H1 (cell line): ENCODE measurements at regions not wholly inside any gene's neighbourhood (a gene's known extent, or its start where the extent isn't known, plus 50 kb on each side); places are given as distances from the start of the nearest gene placed in this dataset.

Experiments used
- CEBPB ChIP-seq: IDR thresholded peaks from 2 replicates; pipeline ENCODE4 v1.6.1; 2012; ENCODE audit warnings: low read depth, low read length
- CTCF ChIP-seq, 3 experiments: IDR thresholded peaks; 1 replicate in 2 of 3; 2 replicates in 1 of 3; pipeline versions ENCODE4 v1.5.1 to v1.6.1; 2011; ENCODE audit warnings: low read length in 3 of 3, mild to moderate bottlenecking in 3 of 3, inconsistent platforms in 2 of 3, low read depth in 1 of 3, moderate library complexity in 1 of 3; ENCODE audit not compliant: insufficient read depth in 1 of 3; ENCODE audit errors: control extremely low read depth in 1 of 3
- EZH2 ChIP-seq: fragments of 200-600 bp; sonication (generic); IDR thresholded peaks from 2 replicates; pipeline ENCODE4 v1.7.1; 2012; ENCODE audit warnings: low read depth, mild to moderate bottlenecking, moderate library complexity, low read length, inconsistent platforms; ENCODE audit not compliant: severe bottlenecking
- SP1 ChIP-seq: IDR thresholded peaks from 2 replicates; pipeline ENCODE4 v1.6.1; 2011; ENCODE audit warnings: low read depth, low read length

GRCh38 chr12:98355933-98356332 lies 159.5 kb upstream of the TMPO start:
- TF ChIP-seq SP1 (no peak), CTCF (IDR thresholded peaks at IDR 0.05; ENCODE audit: control extremely low read depth in 1 of 3, insufficient read depth in 1 of 3, low read depth in 1 of 3, low read length in 3 of 3) (no peak), EZH2 (no peak), CEBPB (no peak)
